ENCODE measurements at regions not wholly inside any gene's neighbourhood (a gene's known extent, or its start where the extent isn't known, plus 50 kb on each side); places are given as distances from the start of the nearest gene placed in this dataset.

GRCh38 chr16:79672524-79672923, 72.0 kb upstream of the MAF start:
- ChIA-PET CTCF (no interaction called here), POLR2A (no interaction called here)
- TF ChIP-seq CTCF (IDR thresholded peaks at IDR 0.05; ENCODE audit: insufficient read depth, low read length, missing control alignments), result no peak
- DNase-seq (ENCODE audit: low read depth, low spot score), result no peak
- no peak overlapping the region for H3K4me3 ChIP-seq (ENCODE audit: low read depth, low read length)

- TF ChIP-seq CTCF (IDR thresholded peaks at IDR 0.05; ENCODE audit: insufficient read depth, low read length, missing control alignments), result no peak
- H3K4me3 ChIP-seq (ENCODE audit: low read depth, low read length), result no peak overlapping the region
- POLR2A ChIA-PET, result no interaction called here
- CTCF ChIA-PET, result no interaction called here
- no peak for DNase-seq (ENCODE audit: low read depth, low spot score)
These were observed 68.0 kb upstream of the MAF start for GRCh38 chr16:79668502-79668901.

GRCh38 chr16:79665970-79666369, 65.4 kb upstream of the MAF start:
- ChIA-PET POLR2A (no interaction called here), CTCF (no interaction called here)
- H3K4me3 ChIP-seq (ENCODE audit: low read depth, low read length), result no peak overlapping the region
- no peak for DNase-seq (ENCODE audit: low read depth, low spot score)
- TF ChIP-seq CTCF (IDR thresholded peaks at IDR 0.05; ENCODE audit: insufficient read depth, low read length, missing control alignments), result no peak

- H3K4me3 ChIP-seq (ENCODE audit: low read depth, low read length), result no peak overlapping the region
- TF ChIP-seq CTCF (IDR thresholded peaks at IDR 0.05; ENCODE audit: insufficient read depth, low read length, missing control alignments), result no peak
- POLR2A ChIA-PET, result no interaction called here
- no peak for DNase-seq (ENCODE audit: low read depth, low spot score)
- CTCF ChIA-PET, result no interaction called here
These were observed 63.9 kb upstream of the MAF start for GRCh38 chr16:79664407-79664806.

GRCh38 chr16:79662669-79663313, 62.3 kb upstream of the MAF start:
- H3K4me3 ChIP-seq (ENCODE audit: low read depth, low read length), result no peak overlapping the region
- DNase-seq (ENCODE audit: low read depth, low spot score), result no peak
- ChIA-PET CTCF (no interaction called here), POLR2A (no interaction called here)
- no peak for TF ChIP-seq CTCF (IDR thresholded peaks at IDR 0.05; ENCODE audit: insufficient read depth, low read length, missing control alignments)

- ChIA-PET POLR2A (no interaction called here), CTCF (no interaction called here)
These were observed 61.6 kb upstream of the MAF start for GRCh38 chr16:79662122-79662521.

More at GRCh38 chr16:79662122-79662521, 61.6 kb upstream of the MAF start:
- DNase-seq (ENCODE audit: low read depth, low spot score), result no peak
- TF ChIP-seq CTCF (IDR thresholded peaks at IDR 0.05; ENCODE audit: insufficient read depth, low read length, missing control alignments), result no peak
- H3K4me3 ChIP-seq (ENCODE audit: low read depth, low read length), result no peak overlapping the region

Data from AG04449 (cell line).